Natural killer cell treated with Interleukin-12 subunit alpha and Interleukin-12 subunit beta and Interleukin-15 and Interleukin-18, amount 100 ng/mL, for 72 hours (primary cell): ENCODE measurements at regions not wholly inside any gene's neighbourhood (a gene's known extent, or its start where the extent isn't known, plus 50 kb on each side); places are given as distances from the start of the nearest gene placed in this dataset.
"Not testable (repeated sequence)": the region's sequence is repeated elsewhere in the genome, so short reads cannot be mapped to it uniquely, and the experiment has no call there.

ENCODE experiments used
- ATAC-seq, 2 donors: fragments of 150-1000 bp; cut with Tn5 transposase in 1 of 2; sonication (Bioruptor Pico), chemical (Tn5 transposase) in 1 of 2; 2 replicates each; pipeline ENCODE4 v1.10.0; 2021
- DNase-seq: peaks from one replicate; pipeline ENCODE4 v3.0.0; 2022; ENCODE audit warnings: low spot score
- H3K27ac Mint-ChIP-seq, 2 donors: 1 replicate in 1 of 2; 2 replicates in 1 of 2; pipeline ENCODE4 v1.8.0; 2022; ENCODE audit warnings: mixed read lengths in 2 of 2, mild to moderate bottlenecking in 1 of 2, moderate library complexity in 1 of 2
- H3K27me3 Mint-ChIP-seq, 2 donors: 1 replicate in 1 of 2; 2 replicates in 1 of 2; pipeline ENCODE4 v1.8.0; 2022; ENCODE audit warnings: mixed read lengths in 2 of 2
- H3K36me3 Mint-ChIP-seq: one replicate; pipeline ENCODE4 v1.8.0; 2022; ENCODE audit warnings: mixed read lengths
- H3K4me1 Mint-ChIP-seq, 2 donors: 1 replicate in 1 of 2; 2 replicates in 1 of 2; pipeline ENCODE4 v1.8.0; 2022; ENCODE audit warnings: low read depth in 2 of 2, mixed read lengths in 2 of 2, mild to moderate bottlenecking in 1 of 2
- H3K4me3 Mint-ChIP-seq: one replicate; pipeline ENCODE4 v1.8.0; 2022; ENCODE audit warnings: mixed read lengths
- H3K9me3 Mint-ChIP-seq: 2 replicates; pipeline ENCODE4 v1.8.0; 2022; ENCODE audit warnings: mixed read lengths

GRCh38 chr16:21533474-21533873 is 65.9 kb upstream of the METTL9 start:
- not testable (repeated sequence) for H3K4me1 Mint-ChIP-seq, DNase-seq, H3K36me3 Mint-ChIP-seq, H3K9me3 Mint-ChIP-seq, H3K4me3 Mint-ChIP-seq, H3K27ac Mint-ChIP-seq, ATAC-seq
- peaks cover 9 to 11% of the 10 kb centered on the region in 2 donors for H3K27me3 Mint-ChIP-seq

- H3K36me3 Mint-ChIP-seq, H3K4me1 Mint-ChIP-seq, H3K27ac Mint-ChIP-seq, DNase-seq, H3K9me3 Mint-ChIP-seq, H3K4me3 Mint-ChIP-seq: not testable (repeated sequence)
- ATAC-seq = peak; percentile 49 to 57
- H3K27me3 Mint-ChIP-seq = peaks cover 9 to 11% of the 10 kb centered on the region in 2 donors
Observed at GRCh38 chr16:21534561-21534960, 64.8 kb upstream of the METTL9 start.

GRCh38 chr16:21535201-21535600 is 64.2 kb upstream of the METTL9 start:
- H3K4me1 Mint-ChIP-seq, H3K9me3 Mint-ChIP-seq, H3K4me3 Mint-ChIP-seq, ATAC-seq, H3K27ac Mint-ChIP-seq, DNase-seq, H3K36me3 Mint-ChIP-seq: not testable (repeated sequence)
- H3K27me3 Mint-ChIP-seq = peaks cover 8 to 11% of the 10 kb centered on the region in 2 donors

GRCh38 chr16:21536740-21537139 is 62.6 kb upstream of the METTL9 start:
- not testable (repeated sequence) for H3K27ac Mint-ChIP-seq, H3K36me3 Mint-ChIP-seq, H3K4me3 Mint-ChIP-seq, ATAC-seq, DNase-seq, H3K9me3 Mint-ChIP-seq, H3K27me3 Mint-ChIP-seq
- H3K4me1 Mint-ChIP-seq = peaks cover 14 to 20% of the 10 kb centered on the region in 2 donors

DNA sequence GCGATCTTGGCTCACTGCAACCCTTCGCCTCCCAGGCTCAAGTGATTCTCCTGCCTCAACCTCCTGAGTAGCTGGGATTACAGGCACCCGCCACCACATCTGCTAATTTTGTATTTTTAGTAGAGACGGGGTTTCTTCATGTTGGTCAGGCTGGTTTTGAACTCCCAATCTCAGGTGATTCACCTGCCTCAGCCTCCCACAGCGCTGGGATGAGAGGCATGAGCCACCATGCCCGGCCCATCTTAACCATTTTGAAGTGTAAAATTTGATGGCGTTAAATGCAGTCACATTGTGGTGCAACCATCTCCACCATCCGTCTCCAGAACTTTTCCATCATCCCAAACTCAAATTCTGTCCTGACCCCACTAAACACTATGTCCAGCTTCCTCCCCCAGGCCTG is 61.8 kb upstream of the METTL9 start:
- H3K9me3 Mint-ChIP-seq, ATAC-seq: not testable (repeated sequence)

DNA sequence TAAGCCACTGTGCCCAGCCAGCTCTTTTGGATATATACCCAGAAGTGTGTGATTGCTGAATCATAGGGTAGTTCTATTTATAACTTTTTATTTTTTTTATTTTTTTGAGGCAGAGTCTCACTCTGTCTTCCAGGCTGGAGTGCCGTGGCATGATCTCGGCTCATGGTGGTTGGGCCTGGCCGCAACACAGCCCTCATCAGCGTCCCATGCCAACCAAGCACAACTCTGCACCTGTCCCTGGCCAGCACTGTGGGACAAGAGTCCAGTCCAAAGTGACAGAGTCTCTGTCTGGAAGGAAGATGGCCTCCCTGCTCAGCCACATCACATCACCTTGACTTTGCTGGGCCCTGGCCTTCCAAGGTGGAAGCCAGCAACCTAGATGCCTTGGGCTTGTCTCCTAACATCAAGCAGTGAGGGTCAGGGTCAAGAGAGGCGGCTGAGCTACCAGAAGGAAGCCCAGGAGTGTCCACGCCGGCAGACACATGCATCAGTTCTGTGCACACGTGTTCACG is 60.2 kb upstream of the METTL9 start:
- not testable (repeated sequence) for H3K4me3 Mint-ChIP-seq, H3K36me3 Mint-ChIP-seq
- H3K27ac Mint-ChIP-seq = peak overlapping the region; percentile 17 to 41

More for the DNA sequence above, 61.8 kb upstream of the METTL9 start:
- H3K36me3 Mint-ChIP-seq, H3K27ac Mint-ChIP-seq, H3K4me3 Mint-ChIP-seq, H3K27me3 Mint-ChIP-seq, DNase-seq: not testable (repeated sequence)
- H3K4me1 Mint-ChIP-seq = peaks cover 17 to 26% of the 10 kb centered on the region in 2 donors

GRCh38 chr16:21540770-21541433 is 58.5 kb upstream of the METTL9 start:
- not testable (repeated sequence) for H3K27me3 Mint-ChIP-seq, H3K9me3 Mint-ChIP-seq, H3K36me3 Mint-ChIP-seq
- Mint-ChIP-seq H3K4me1 (peaks cover 20 to 31% of the 10 kb centered on the region in 2 donors), H3K27ac (peak overlapping the region; percentile 51 to 62), H3K4me3 (peak overlapping the region; percentile 82)
- DNase-seq (peak; percentile 89), ATAC-seq (peak; percentile 97 to 98)

More for the DNA sequence above, 60.2 kb upstream of the METTL9 start:
- not testable (repeated sequence) for H3K27me3 Mint-ChIP-seq, H3K9me3 Mint-ChIP-seq, DNase-seq, ATAC-seq
- peaks cover 20 to 31% of the 10 kb centered on the region in 2 donors for H3K4me1 Mint-ChIP-seq

- DNase-seq, H3K27me3 Mint-ChIP-seq, H3K9me3 Mint-ChIP-seq, H3K36me3 Mint-ChIP-seq: not testable (repeated sequence)
- Mint-ChIP-seq H3K4me1 (peaks cover 20 to 31% of the 10 kb centered on the region in 2 donors), H3K4me3 (peak overlapping the region; percentile 82), H3K27ac (peak overlapping the region; percentile 51 to 62)
- peak; percentile 30 to 51 for ATAC-seq
Observed at GRCh38 chr16:21541611-21542051, 57.7 kb upstream of the METTL9 start.

- not testable (repeated sequence) for H3K27me3 Mint-ChIP-seq, H3K36me3 Mint-ChIP-seq, DNase-seq, H3K27ac Mint-ChIP-seq, ATAC-seq, H3K9me3 Mint-ChIP-seq
- Mint-ChIP-seq H3K4me1 (peaks cover 20 to 31% of the 10 kb centered on the region in 2 donors), H3K4me3 (peak overlapping the region; percentile 53)
Observed at GRCh38 chr16:21542075-21542474, 57.3 kb upstream of the METTL9 start.

DNA sequence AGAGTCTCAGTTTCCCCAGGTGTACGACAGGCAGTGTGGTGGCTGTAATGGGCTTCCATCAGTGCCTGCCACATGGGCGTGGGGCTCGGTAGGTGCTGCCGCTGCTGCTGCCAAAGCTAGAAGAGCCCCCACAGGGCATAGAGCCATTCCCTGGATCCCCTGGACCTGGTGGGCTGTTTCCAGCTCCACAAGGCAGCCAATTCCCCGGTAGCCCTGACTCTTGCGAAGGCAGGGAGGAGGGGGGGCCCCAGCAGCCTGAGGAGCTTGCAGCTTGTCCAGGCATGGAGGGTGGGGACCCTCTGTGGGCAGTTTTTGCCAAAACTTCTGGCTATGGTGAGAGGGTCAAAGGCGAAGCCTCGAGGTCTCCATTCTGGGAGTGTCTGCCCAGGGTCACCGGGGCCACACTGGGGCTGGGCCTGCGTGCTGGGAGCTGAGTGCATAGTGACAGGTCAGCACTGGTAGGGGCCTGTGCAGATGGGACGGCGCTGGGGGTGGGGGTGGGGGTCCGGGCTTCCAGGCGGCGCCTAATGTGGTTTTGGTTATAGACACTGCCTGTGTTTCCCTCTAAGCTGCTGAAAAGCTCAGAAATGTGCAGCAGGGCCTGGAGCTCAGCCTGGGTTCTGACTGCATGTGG is 56.8 kb upstream of the METTL9 start:
- not testable (repeated sequence) for ATAC-seq, H3K27ac Mint-ChIP-seq, H3K9me3 Mint-ChIP-seq, H3K27me3 Mint-ChIP-seq, H3K36me3 Mint-ChIP-seq, DNase-seq
- Mint-ChIP-seq H3K4me3 (peak overlapping the region; percentile 53), H3K4me1 (peaks cover 20 to 31% of the 10 kb centered on the region in 2 donors)

GRCh38 chr16:21543151-21543836 is 56.1 kb upstream of the METTL9 start:
- Mint-ChIP-seq H3K27me3 (peaks cover 0 to 11% of the 10 kb centered on the region in 2 donors), H3K4me1 (peaks cover 22 to 31% of the 10 kb centered on the region in 2 donors)
- H3K36me3 Mint-ChIP-seq, ATAC-seq, H3K4me3 Mint-ChIP-seq, H3K27ac Mint-ChIP-seq, H3K9me3 Mint-ChIP-seq: not testable (repeated sequence)
- peak; percentile 40 for DNase-seq

GRCh38 chr16:21545664-21546326 is 53.6 kb upstream of the METTL9 start:
- not testable (repeated sequence) for H3K36me3 Mint-ChIP-seq, DNase-seq, H3K9me3 Mint-ChIP-seq, H3K4me3 Mint-ChIP-seq, ATAC-seq, H3K27ac Mint-ChIP-seq
- Mint-ChIP-seq H3K4me1 (peaks cover 14 to 20% of the 10 kb centered on the region in 2 donors), H3K27me3 (peaks cover 0 to 11% of the 10 kb centered on the region in 2 donors)

GRCh38 chr16:21549396-21549795 is 50.0 kb upstream of the METTL9 start:
- H3K4me3 Mint-ChIP-seq, H3K36me3 Mint-ChIP-seq, ATAC-seq, H3K27ac Mint-ChIP-seq, H3K4me1 Mint-ChIP-seq, H3K9me3 Mint-ChIP-seq, DNase-seq: not testable (repeated sequence)
- H3K27me3 Mint-ChIP-seq = peaks cover 0 to 15% of the 10 kb centered on the region in 2 donors
